HFFc6 (cell line): ENCODE measurements at regions not wholly inside any gene's neighbourhood (a gene's known extent, or its start where the extent isn't known, plus 50 kb on each side); places are given as distances from the start of the nearest gene placed in this dataset.

Source experiments
- DNase-seq: peaks from one replicate; pipeline ENCODE4 v3.0.0-alpha.2; 2018
- H3K27ac Mint-ChIP-seq: 2 replicates; pipeline ENCODE4 v1.8.0; 2020; ENCODE audit warnings: mild to moderate bottlenecking, mixed read lengths
- H3K27me3 Mint-ChIP-seq: 2 replicates; pipeline ENCODE4 v1.8.0; 2021; ENCODE audit warnings: mild to moderate bottlenecking, moderate library complexity, mixed read lengths; ENCODE audit not compliant: insufficient read depth
- H3K36me3 Mint-ChIP-seq: 2 replicates; pipeline ENCODE4 v1.8.0; 2021; ENCODE audit warnings: low read depth, mixed read lengths
- H3K4me1 Mint-ChIP-seq: 2 replicates; pipeline ENCODE4 v1.8.0; 2020; ENCODE audit warnings: low read depth, mixed read lengths
- H3K4me3 Mint-ChIP-seq: 2 replicates; pipeline ENCODE4 v1.8.0; 2020; ENCODE audit warnings: mild to moderate bottlenecking, moderate library complexity, mixed read lengths
- H3K9me3 Mint-ChIP-seq: 2 replicates; pipeline ENCODE4 v1.8.0; 2020; ENCODE audit warnings: mild to moderate bottlenecking, mixed read lengths
- CTCF ChIP-seq: fragments of 200-600 bp; sonication (generic); IDR thresholded peaks from 2 replicates; pipeline ENCODE4 v1.5.0; 2021; ENCODE audit warnings: antibody characterized with exemption, mild to moderate bottlenecking

- TF ChIP-seq CTCF: no peak
- Mint-ChIP-seq H3K36me3 (no peaks in the 10 kb centered on the region), H3K4me3 (no peak overlapping the region), H3K27ac (no peak overlapping the region), H3K4me1 (peaks cover 9% of the 10 kb centered on the region), H3K27me3 (no peaks in the 10 kb centered on the region; the same call in 1 of the 2 replicates), H3K9me3 (no peaks in the 10 kb centered on the region)
- DNase-seq: no peak
Observed at GRCh38 chr17:72561680-72562079, 440.9 kb downstream of the SOX9 start.

- H3K36me3 Mint-ChIP-seq: no peaks in the 10 kb centered on the region
Observed at GRCh38 chr17:72562615-72563188, 441.9 kb downstream of the SOX9 start.

GRCh38 chr17:72563952-72564351 is 443.1 kb downstream of the SOX9 start:
- Mint-ChIP-seq H3K4me1 (peaks cover 18% of the 10 kb centered on the region), H3K27ac (no peak overlapping the region), H3K27me3 (no peaks in the 10 kb centered on the region; the same call in 1 of the 2 replicates), H3K4me3 (no peak overlapping the region), H3K36me3 (no peaks in the 10 kb centered on the region), H3K9me3 (no peaks in the 10 kb centered on the region)
- no peak for DNase-seq
- TF ChIP-seq CTCF: no peak

More at GRCh38 chr17:72562615-72563188, 441.9 kb downstream of the SOX9 start:
- no peak for TF ChIP-seq CTCF
- H3K27ac Mint-ChIP-seq: no peak overlapping the region
- no peaks in the 10 kb centered on the region for H3K9me3 Mint-ChIP-seq
- no peaks in the 10 kb centered on the region; the same call in 1 of the 2 replicates for H3K27me3 Mint-ChIP-seq
- peaks cover 18% of the 10 kb centered on the region for H3K4me1 Mint-ChIP-seq
- H3K4me3 Mint-ChIP-seq: no peak overlapping the region
- no peak for DNase-seq

- Mint-ChIP-seq H3K4me1 (peaks cover 18% of the 10 kb centered on the region), H3K4me3 (no peak overlapping the region), H3K36me3 (no peaks in the 10 kb centered on the region), H3K27me3 (no peaks in the 10 kb centered on the region; the same call in 1 of the 2 replicates), H3K27ac (no peak overlapping the region), H3K9me3 (no peaks in the 10 kb centered on the region)
- TF ChIP-seq CTCF: no peak
- no peak for DNase-seq
Observed at GRCh38 chr17:72565006-72565405, 444.2 kb downstream of the SOX9 start.

GRCh38 chr17:72565758-72566157 is 444.9 kb downstream of the SOX9 start:
- TF ChIP-seq CTCF: no peak
- Mint-ChIP-seq H3K27me3 (no peaks in the 10 kb centered on the region; the same call in 1 of the 2 replicates), H3K9me3 (no peaks in the 10 kb centered on the region), H3K4me1 (peaks cover 18% of the 10 kb centered on the region), H3K4me3 (no peak overlapping the region), H3K36me3 (no peaks in the 10 kb centered on the region), H3K27ac (no peak overlapping the region)
- no peak for DNase-seq
